Jurkat, Clone E6-1 (cell line): ENCODE measurements at regions not wholly inside any gene's neighbourhood (a gene's known extent, or its start where the extent isn't known, plus 50 kb on each side); places are given as distances from the start of the nearest gene placed in this dataset.
"Not testable (repeated sequence)": the region's sequence is repeated elsewhere in the genome, so short reads cannot be mapped to it uniquely, and the experiment has no call there.

Experiments
- DNase-seq: peaks from one replicate; pipeline ENCODE4 v3.0.0-alpha.2; 2011; ENCODE audit warnings: low read depth, low spot score
- H3K4me3 ChIP-seq: 2 replicates; pipeline ENCODE4 v1.5.1; 2011; ENCODE audit warnings: mild to moderate bottlenecking, low read length, control low read depth, moderate library complexity

DNA sequence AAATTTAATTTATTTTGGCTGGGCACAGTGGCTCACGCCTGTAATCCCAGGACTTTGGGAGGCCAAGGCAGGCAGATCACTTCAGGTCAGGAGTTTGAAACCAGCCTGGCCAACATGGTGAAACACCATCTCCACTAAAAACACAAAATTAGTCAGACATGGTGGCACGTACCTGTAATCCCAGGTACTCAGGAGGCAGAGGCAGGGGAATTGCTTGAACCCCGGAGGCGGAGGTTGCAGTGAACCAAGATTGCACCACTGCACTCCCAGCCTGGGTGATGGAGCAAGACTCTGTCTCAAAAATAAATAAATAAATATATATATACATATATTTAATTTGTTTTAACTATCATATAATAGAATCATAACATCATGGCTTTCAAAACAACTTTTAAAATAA is 482.1 kb upstream of the AUTS2 start:
- not testable (repeated sequence) for DNase-seq, H3K4me3 ChIP-seq

- H3K4me3 ChIP-seq: no peak overlapping the region
- no peak for DNase-seq
These were observed 475.3 kb upstream of the AUTS2 start for GRCh38 chr7:69122953-69123352.

GRCh38 chr7:69126896-69127479 is 471.3 kb upstream of the AUTS2 start:
- DNase-seq: no peak
- H3K4me3 ChIP-seq: no peak overlapping the region

DNA sequence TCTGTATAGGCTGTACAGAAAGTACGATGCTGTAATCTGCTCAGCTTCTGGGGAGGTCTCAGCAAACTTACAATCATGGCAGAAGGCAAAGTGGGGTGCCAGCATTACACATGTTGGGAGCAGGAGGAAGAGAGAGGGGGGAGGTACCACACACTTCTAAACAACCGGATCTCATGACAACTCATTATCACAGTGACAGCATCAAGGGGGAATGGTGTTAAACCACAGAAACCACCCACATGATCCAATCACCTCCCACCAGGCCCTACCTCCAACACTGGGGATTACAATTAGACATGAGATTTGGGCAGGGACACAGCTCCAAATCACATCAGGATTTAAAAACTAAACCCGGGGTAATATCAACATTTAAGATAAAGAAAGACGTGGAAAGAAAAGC is 468.8 kb upstream of the AUTS2 start:
- DNase-seq: no peak
- H3K4me3 ChIP-seq: no peak overlapping the region

- no peak for DNase-seq
- H3K4me3 ChIP-seq: no peak overlapping the region
These were observed 468.3 kb upstream of the AUTS2 start for GRCh38 chr7:69129951-69130350.

GRCh38 chr7:69130396-69130795 is 467.9 kb upstream of the AUTS2 start:
- DNase-seq: peak; percentile 0
- H3K4me3 ChIP-seq: no peak overlapping the region

DNA sequence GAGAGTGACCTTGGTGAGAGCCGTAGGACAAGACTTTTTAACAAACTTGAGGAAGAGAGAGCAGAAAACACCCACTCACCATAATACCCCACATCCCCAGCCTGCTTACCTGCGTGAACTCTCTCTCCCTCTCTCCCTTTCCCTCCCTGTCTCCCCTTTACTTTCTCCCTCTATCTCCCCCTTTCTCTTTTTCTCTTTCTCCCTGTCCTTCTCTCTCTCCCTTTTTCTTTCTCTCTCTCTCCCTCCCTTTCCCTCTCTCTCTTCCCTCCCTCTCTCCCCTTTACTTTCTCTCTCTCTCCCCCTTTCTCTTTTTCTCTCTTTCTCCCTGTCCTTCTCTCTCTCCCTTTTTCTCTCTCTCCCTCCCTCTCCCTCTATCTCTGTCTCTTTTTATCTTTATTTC is 464.0 kb upstream of the AUTS2 start:
- no peak for DNase-seq
- H3K4me3 ChIP-seq: no peak overlapping the region

- DNase-seq: no peak
- H3K4me3 ChIP-seq: no peak overlapping the region
These were observed 450.6 kb upstream of the AUTS2 start for GRCh38 chr7:69147631-69148030.

DNA sequence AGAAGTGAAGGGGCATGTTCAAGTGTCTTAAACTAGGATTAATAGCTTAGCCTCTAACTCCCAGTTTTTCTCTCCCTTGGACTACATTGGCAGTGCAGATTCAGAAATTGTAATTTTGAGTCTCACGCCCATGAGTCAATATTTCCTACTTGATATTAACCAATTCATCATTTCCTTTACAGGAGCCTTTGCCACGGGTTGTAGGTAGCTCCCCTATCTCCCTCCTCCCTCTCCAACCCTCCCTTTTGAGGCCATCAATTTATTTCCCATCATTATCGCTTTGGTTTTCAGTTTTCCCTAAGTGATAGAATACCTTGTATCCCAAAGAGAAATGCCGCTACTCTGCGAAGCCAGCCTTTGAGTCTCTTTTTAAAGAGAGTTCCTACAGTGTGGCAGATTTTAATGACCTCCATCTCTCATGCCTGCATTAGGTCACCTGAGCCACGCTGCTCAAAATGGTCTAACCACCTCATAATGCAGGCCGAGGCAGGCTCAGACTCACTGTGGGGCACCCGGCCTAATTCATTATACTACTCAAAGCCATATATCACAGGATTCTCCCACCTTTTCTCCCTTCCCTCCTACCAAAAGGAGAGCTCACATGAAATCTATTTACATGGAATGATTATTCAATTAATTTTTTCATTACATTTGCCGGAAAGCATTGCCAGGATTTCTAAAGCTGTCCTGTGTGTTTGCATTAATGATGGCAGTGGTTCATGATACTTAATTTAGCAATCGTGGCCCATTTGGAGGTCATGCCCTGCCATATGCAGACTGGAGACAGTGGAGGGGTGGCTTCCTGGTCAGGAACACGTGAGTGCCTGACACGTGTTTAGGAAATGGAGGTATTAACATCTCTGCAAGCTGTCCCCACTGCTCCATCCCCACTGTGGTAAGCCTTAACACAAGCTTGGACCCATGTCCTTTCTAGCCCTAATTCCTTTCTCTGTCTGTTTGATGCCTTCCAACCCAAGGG is 448.2 kb upstream of the AUTS2 start:
- no peak for DNase-seq
- no peak overlapping the region for H3K4me3 ChIP-seq

DNA sequence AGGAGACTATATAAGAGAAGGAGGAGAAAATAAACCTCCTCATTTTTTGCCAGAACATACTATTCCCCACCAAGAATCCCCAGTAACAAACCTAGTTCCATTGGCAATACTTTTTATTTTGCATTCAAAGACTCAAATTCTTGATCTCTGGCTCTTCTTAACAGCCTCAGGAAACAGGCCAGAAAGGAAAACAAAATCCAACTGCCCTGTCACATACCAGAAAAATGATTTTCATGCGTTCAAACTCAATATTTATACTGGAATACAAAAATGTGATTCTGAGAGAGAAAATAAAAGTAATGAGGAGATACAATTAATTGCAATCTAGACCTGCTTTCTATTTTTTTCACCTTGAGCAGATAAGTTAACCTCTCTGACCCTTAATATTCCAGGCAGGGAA is 435.9 kb upstream of the AUTS2 start:
- no peak overlapping the region for H3K4me3 ChIP-seq

GRCh38 chr7:69162931-69163670 is 435.2 kb upstream of the AUTS2 start:
- no peak overlapping the region for H3K4me3 ChIP-seq
- no peak for DNase-seq

More for the DNA sequence above, 435.9 kb upstream of the AUTS2 start:
- no peak for DNase-seq

DNA sequence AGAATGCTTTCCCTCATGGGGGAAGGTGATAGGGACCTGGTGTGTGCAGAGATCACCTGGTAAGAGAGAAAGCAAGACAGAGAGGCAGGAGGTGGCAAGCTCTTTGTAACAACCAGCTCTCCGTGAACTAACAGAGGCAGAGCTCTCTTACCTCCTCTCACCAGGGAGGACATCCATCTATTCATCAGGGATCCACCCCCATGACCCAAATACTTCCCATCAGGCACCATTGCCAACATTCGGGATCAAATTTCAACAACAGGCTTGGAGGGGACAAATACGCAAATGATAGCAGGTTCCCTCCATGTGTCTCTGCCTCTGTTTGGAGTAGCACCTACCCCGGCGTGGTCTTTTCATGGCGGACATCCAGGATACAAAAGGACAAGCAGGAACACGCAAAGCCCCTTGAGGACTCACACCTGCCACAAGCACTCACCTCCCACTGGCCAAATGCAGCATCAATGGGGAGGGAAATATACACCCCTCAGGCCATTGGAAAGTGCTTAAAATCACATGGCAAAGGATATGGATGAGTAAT is 431.2 kb upstream of the AUTS2 start:
- H3K4me3 ChIP-seq: no peak overlapping the region
- DNase-seq: no peak

DNA sequence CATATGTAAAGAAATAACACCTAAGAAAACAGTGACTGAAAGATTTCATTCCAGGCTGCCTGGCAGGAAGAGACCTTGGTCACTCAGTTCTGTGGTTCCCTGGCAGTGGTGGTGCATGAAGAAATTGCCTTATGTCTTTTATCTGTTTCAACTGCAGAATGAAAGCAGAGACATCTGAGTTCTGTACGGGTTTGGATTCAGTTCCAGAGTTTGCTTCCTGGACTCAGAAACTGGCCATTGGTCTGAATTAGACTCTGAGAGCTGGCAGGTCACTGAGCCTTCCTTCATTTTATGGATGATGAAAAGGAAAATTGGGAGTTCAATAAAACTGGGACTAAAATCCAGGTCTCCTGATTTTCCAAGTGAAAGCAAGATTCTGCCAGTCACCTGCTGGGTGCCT is 428.9 kb upstream of the AUTS2 start:
- DNase-seq: no peak

DNA sequence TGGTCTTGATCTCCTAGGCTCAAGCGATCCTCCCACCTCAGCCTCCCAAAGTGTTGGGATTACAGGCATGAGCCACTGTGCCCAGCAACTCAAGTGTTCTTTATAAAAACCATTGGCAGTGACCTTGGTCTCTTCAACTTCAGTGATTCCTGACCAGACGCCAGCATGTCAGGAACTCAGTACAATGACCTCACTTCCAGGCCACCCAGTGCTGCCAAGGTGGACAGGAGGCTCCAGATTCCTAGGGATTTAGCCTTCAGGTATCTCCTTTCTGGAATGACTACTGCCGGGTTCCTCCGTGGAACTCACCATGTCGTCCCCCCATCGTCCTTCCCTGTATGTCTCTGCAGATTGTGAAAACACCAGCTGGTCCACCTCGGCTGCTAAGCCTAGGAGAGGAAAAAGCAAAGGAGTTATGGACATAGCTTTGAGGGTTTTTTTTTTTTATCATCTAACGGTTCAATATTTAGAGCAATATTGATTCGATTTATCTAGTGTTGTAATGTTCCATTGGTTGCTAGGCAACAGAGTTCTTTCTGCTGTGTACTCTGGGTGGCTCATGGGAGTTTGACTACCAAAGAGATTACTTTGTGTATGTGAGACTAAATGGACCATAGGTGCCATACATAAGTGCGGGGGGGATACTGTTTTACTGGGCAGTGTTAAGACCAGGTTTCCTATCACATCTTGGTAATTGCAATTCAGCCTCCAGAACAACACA is 425.8 kb upstream of the AUTS2 start:
- no peak overlapping the region for H3K4me3 ChIP-seq
- DNase-seq: no peak

More for the DNA sequence above, 428.9 kb upstream of the AUTS2 start:
- no peak overlapping the region for H3K4me3 ChIP-seq

GRCh38 chr7:69173341-69173740 is 424.9 kb upstream of the AUTS2 start:
- DNase-seq: no peak
- H3K4me3 ChIP-seq: no peak overlapping the region

- DNase-seq: no peak
- no peak overlapping the region for H3K4me3 ChIP-seq
These were observed 424.4 kb upstream of the AUTS2 start for GRCh38 chr7:69173846-69174245.

DNA sequence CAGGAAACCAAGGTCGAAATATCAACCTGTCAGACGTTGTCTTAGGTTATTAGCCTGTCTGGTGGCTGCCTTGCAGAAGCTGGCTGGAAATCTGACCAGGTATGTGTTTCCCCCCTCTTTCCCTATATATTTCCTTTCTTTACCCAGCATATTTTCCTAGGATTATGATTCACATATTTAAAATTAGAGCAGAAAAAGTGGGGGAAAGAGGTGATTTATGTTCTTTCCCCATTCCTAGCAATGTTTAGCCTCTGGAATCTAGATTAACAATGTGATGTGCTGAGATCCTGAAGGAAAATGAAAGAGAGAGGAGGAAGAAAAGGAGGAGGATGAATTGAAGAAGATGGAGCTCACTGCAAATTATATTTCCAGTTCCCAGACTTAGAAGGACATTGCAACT is 421.4 kb upstream of the AUTS2 start:
- no peak for DNase-seq
- H3K4me3 ChIP-seq: no peak overlapping the region

GRCh38 chr7:69177461-69177861 is 420.8 kb upstream of the AUTS2 start:
- no peak for DNase-seq
- no peak overlapping the region for H3K4me3 ChIP-seq

DNA sequence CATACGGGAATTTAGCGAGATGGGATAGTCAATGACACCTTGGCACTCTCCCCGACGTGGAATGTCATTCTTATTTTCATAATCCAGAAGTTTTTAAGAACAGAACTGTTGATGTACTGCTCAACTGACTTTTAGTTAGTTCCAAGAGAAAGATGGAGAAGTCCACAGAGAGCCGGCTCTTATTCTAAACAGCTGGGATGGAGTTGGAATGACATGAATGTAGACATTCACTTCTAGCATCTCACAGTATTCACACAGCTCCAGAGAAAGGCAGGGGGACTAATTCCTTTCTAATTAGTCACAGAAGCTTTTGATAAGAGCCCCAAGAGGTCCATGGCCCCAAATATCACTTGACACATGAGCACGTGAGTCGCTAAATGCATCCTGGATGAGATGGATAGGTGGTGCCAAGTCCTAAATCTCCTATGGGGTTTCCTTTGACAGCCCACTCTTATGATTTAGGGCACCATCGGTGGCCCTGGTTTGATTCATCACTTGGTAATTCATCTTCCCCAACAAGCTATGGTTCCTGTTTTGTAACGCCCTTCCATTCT is 420.3 kb upstream of the AUTS2 start:
- no peak for DNase-seq
- no peak overlapping the region for H3K4me3 ChIP-seq
